ENCODE measurements at regions not wholly inside any gene's neighbourhood (a gene's known extent, or its start where the extent isn't known, plus 50 kb on each side); places are given as distances from the start of the nearest gene placed in this dataset.

DNA sequence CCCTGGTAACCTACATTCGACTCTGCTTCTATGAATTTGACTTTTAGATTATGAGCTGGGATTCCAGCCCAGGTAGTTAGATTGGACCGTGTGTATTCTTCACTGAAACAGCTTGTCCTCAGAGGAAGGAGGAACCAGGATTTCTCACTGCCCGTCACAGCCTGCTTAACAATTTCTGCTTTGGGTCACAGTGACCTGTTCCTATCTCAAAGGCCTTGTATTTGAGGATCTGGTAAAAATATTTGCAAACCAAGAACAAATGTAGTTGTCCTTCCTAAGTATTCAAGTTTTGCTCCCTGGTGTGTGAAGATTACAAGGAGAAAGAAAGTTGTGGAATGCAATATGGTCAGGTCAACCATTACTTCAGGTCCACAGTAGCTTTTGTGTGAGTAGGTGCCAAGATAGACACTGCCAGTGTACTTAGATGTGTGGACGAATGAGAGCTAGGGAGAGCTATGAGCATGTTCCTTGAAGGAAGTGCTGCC, 55.1 kb downstream of the KIF4B start:
- no peak for DNase-seq (ENCODE audit: low read depth)

DNA sequence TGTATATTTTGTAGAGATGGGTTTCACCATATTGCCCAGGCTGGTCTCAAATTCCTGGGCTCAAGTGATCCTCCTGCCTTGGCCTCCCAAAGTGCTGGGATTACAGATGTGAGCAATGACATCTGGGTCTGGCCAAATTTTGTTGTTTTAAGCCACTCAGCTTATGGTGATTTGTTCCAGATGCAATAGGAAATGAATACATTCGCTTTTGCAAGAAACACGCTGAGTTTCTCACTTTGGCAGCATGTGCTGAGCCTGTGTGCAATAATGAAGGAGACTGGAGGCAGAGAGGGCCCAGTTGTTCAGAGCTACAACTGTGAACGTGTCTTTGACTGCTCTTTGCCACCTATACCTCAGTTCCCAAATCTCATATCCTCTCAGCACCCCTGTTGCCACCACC, 56.4 kb downstream of the KIF4B start:
- no peak for DNase-seq (ENCODE audit: low read depth)

DNA sequence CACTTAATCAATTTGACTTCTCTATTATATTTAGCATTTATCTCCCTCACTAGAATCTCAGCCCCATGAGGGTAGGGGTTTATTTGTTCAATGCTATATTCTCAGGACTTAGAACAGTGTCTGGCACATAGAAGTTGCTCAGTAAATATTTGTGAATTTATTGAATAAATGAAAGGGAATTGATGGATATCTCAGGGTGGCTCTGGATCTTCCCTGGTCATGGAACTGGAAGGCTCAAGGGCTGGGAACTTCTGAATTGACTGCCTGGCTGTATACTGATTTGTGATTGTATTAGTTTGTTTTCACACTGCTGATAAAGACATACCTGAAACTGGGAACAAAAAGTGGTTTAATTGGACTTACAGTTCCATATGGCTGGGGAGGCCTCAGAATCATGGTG, 57.2 kb downstream of the KIF4B start:
- DNase-seq (ENCODE audit: low read depth) = no peak

DNA sequence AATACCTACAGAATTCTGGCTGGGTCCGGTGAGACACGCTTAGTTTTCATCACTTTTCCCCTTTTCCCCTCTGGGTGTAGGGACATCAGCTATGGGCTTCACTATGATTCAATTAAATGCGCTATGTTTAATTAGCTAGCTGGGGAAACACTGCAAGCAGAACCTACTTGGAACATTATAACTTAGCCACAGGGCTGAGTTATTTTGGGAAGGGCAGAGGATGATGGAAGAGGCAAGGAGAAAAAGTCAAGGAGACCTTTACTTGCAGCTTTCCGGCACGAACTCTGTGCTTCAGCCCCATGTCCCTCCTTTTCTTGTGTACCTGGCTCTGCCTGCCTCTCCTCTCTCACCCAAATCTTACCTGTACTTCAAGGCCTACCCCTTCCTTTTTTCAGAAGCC, 62.8 kb downstream of the KIF4B start:
- no peak for DNase-seq (ENCODE audit: low read depth)

DNA sequence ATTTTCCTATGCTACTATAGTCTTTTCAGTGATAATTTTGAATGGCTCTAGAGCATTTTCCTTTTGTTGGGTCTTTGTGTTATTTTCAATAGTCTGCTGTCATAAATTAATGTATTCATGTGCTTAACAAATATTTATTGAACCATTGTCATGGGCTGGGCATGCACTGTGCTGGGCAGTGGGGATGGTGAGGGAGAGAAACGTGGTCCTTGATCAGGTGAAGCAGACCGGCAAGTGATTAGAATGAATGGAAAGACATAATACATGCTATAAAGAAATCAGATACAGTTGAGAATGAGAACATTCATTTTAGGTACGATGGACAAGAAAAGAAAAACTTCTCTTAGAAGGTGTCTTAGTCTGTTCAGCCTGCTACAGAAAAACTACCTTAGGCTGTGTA, 66.1 kb downstream of the KIF4B start:
- DNase-seq (ENCODE audit: low read depth) = no peak

- DNase-seq (ENCODE audit: low read depth) = no peak
These were observed 67.2 kb downstream of the KIF4B start for GRCh38 chr5:155080721-155081120.

- no peak for DNase-seq (ENCODE audit: low read depth)
These were observed 68.1 kb downstream of the KIF4B start for GRCh38 chr5:155081618-155082017.

DNA sequence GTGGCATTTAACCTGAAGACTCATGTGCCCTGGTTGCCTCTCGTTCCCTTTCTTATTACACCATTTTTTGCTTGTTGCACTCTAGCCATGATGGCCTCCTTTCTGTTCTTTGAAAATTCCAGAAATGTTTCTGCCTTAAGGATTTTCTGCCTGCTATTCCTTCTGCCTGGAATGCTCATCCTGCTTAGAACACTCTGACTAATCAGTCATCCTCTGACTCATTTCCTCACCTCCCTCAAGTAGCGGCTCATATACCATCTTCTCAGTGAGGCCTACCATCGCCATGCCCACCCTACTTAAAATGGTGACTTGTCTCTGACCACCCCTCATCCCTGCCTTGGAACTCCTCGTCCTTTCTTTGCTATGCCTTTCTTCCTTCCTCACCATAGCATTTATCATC, 68.8 kb downstream of the KIF4B start:
- peak; percentile 64 for DNase-seq (ENCODE audit: low read depth)

DNA sequence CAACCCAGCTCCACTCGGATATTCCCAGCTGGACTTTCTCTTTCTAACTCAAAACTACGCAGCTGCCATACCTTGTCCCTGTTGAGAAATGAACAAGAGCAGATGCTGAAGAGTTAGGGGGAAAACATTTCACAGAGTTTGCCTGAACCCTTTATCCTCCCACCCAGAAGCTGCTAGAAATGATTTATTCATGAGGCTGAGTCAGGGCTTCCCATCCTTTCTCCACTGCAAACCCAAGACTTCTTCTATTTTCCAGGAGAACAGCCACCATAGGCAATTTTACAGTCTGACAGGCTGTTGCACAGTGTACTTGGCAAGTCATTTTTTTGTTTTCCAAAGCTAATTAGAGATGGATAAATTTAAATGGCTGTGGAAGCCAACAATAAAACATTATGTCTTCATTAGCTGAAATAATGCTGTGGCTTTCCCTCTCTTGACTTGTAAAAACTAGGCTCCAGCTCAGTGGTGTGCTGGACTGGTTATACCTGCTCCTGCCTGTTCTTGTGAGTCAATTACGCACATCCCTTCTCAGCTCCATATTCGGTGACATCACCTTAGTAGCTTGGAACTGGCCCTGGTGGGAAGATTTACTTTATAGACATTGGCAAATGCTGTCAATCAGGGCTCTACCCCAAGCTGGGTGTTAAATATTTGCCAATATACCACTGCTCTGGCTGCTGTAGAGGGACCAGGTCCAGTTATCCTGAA, 71.9 kb downstream of the KIF4B start:
- no peak for DNase-seq (ENCODE audit: low read depth)

GRCh38 chr5:155087036-155087435, 73.5 kb downstream of the KIF4B start:
- peak; percentile 5 for DNase-seq (ENCODE audit: low read depth)

GRCh38 chr5:155088811-155089210, 75.3 kb downstream of the KIF4B start:
- no peak for DNase-seq (ENCODE audit: low read depth)

- no peak for DNase-seq (ENCODE audit: low read depth)
These were observed 76.1 kb downstream of the KIF4B start for GRCh38 chr5:155089643-155090042.

DNA sequence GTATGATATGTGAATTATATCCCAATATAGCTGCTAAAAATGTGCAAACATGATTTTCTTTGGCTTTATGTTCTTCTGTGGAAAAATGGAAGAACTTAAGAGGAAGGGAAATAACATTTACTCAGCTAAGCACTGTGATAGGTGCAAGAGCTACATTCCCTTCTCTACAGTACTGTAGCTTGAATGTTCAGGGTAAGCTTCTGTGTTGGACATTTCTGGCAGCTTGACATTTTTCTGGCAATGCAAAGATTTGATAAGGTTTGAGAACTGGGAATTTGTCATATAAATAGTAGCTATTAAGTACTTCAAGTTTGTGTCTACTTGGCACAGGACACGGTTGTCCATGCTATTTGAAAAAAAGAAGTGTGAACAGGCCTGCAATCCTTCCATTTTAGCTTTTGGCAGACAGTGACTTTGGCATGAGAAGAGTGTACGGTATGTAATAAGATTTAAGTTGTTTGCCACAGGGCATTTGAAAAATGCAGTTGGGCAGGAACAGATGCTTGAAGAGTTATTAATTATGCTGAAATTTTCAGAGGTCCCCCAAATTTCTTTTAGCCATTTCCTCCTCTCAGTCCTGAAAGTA, 77.6 kb downstream of the KIF4B start:
- no peak for DNase-seq (ENCODE audit: low read depth)

DNA sequence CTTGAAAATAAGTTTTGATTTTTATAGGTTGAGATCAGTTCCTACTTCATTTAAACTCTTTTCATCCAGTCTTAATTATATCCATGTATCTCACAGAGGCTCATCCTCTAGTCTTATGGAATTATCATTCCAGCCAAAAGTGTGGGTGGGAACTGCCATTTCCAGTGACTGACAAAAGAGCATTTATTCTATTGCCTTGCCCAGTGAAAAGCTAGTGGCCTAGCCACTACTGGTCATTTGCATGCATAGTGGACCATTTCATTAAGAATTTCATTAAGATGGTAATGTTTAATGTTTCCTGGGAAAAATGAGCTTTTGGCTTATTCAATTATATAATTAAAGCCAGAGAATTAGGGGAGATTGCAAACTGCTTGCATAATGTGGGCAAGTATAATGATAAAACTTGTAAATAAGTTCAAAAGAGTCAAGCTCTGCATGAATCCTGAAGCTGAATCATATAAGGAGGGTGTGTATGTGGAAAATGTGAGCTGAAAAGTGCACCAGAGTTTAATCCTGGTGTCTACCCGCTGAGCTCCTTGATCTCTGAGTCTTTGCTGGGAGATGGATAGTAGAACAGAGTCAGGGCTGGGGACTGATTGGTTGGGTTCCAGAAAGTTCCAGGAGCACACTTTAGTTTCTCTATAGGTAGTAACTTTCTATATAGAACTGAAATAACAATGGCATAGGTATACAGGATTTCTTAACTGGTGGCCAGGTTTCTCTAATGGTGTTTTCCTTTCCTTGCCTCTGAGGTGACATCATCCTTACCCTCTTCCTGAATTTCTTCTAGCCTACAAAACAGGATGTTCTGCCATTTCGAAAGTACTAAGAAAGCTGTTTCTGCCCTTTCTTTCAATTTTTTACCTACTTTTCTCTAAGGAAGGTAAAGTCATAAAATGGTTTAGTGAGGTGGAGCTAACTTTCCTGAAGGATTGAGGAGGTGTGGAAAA, 78.5 kb downstream of the KIF4B start:
- no peak for DNase-seq (ENCODE audit: low read depth)

- no peak for DNase-seq (ENCODE audit: low read depth)
These were observed 80.9 kb downstream of the KIF4B start for GRCh38 chr5:155094455-155094854.

- no peak for DNase-seq (ENCODE audit: low read depth)
These were observed 84.4 kb downstream of the KIF4B start for GRCh38 chr5:155097995-155098394.

- DNase-seq (ENCODE audit: low read depth) = no peak
These were observed 84.9 kb downstream of the KIF4B start for GRCh38 chr5:155098433-155098832.

DNA sequence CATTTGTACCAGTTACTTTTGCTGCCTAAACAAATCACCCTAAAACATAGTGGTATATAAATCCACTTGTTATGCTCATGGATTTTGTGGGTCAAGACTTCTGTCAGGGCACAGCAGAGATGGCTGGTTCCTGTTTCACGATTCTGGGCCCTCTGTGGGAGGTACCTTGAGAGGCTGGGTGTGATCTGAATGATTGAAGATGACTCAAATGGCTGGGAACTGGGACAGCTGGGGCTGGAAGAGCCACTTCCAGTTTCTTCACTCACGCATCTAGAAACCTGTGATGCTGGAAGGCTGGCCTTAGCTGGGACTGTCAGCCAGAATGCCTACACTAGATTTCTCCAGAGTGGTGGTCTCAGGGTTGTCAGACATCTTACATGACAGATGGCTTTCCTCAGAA, 88.1 kb downstream of the KIF4B start:
- DNase-seq (ENCODE audit: low read depth) = peak; percentile 5

DNA sequence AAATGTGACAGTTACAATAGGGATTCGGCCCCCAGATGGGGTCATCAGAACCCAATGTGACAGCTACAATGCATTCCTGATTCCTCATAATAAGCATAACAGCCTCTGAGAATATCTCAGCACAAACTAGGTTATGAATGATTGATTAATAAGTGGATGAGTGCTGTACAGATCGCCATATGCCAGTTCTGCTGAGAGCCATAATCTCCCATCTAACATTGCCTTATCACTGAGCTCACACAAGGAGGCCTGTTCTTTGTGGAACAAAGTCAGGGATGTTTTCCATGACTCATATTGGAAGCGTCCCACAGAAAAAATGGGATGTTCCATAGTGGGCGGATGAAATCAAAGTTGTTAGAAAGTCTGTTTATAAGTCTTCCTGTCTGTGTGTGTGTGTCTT, 89.6 kb downstream of the KIF4B start:
- peak; percentile 6 for DNase-seq (ENCODE audit: low read depth)

DNA sequence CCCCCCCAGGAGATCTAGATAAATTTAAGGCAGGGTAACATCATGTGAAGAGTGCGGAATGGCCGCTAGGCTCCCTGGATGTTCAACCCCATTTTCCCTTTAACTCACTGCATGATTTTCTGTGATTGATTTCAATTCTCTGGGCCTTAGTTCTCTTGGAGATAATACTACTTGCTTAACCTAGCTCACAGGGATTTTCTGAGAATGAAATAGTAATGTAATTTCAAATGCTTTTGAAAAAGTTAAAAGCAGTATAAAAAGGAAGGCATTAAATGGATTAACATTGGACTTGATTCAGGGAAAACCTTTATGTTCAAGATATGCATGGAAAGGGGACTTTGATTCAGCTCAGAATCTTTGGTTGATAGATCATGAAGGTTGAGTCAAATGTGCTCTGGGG, 90.9 kb downstream of the KIF4B start:
- DNase-seq (ENCODE audit: low read depth) = no peak

- DNase-seq (ENCODE audit: low read depth) = no peak
These were observed 92.7 kb downstream of the KIF4B start for GRCh38 chr5:155106221-155106620.

- no peak for DNase-seq (ENCODE audit: low read depth)
These were observed 100.3 kb downstream of the KIF4B start for GRCh38 chr5:155113888-155114287.

DNA sequence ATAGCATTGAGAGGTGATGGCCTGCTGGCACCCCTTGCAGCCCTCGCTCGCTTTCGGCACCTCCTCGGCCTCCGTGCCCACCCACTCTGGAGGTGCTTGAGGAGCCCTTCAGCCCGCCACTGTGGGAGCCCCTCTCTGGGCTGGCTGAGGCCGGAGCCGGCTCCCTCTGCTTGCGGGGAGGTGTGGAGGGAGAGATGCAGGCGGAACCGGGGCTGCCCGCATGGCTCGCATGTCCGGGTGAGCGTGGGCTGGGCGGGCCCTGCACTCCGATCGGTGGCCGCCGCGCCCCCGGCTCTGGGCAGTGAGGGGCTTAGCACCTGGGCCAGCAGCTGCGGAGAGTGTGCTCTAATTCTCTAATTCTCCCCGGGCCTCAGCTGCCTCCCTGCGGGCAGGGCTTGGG, 101.1 kb downstream of the KIF4B start:
- DNase-seq (ENCODE audit: low read depth) = no peak
